ENCODE measurements at regions not wholly inside any gene's neighbourhood (a gene's known extent, or its start where the extent isn't known, plus 50 kb on each side); places are given as distances from the start of the nearest gene placed in this dataset.

DNA sequence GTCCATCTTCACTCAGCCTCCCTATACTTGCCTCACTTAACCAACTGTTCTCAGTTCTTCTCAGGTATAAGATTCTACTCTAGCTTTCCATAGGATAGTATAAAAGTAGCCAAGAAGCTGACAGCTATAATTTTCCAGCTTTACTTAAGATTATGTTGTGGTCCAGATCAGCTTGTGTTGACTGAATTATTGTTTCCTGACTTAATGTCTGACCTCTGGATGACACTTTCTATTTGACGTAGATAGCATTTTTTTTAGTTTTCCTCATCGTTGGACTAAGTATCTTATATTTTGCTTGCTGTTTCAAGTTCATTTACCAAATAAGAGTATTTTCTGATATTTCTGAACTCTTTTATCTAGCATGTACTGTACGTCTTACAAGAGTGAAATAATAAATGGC, 1272.5 kb upstream of the CDH2 start:
- H3K4me3 ChIP-seq (ENCODE audit: low read depth, low read length) = no peak overlapping the region
- TF ChIP-seq, protein P1, sequence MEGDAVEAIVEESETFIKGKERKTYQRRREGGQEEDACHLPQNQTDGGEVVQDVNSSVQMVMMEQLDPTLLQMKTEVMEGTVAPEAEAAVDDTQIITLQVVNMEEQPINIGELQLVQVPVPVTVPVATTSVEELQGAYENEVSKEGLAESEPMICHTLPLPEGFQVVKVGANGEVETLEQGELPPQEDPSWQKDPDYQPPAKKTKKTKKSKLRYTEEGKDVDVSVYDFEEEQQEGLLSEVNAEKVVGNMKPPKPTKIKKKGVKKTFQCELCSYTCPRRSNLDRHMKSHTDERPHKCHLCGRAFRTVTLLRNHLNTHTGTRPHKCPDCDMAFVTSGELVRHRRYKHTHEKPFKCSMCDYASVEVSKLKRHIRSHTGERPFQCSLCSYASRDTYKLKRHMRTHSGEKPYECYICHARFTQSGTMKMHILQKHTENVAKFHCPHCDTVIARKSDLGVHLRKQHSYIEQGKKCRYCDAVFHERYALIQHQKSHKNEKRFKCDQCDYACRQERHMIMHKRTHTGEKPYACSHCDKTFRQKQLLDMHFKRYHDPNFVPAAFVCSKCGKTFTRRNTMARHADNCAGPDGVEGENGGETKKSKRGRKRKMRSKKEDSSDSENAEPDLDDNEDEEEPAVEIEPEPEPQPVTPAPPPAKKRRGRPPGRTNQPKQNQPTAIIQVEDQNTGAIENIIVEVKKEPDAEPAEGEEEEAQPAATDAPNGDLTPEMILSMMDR (IDR thresholded peaks at IDR 0.05; ENCODE audit: borderline replicate concordance, insufficient read depth, low read depth, low read length) = no peak

DNA sequence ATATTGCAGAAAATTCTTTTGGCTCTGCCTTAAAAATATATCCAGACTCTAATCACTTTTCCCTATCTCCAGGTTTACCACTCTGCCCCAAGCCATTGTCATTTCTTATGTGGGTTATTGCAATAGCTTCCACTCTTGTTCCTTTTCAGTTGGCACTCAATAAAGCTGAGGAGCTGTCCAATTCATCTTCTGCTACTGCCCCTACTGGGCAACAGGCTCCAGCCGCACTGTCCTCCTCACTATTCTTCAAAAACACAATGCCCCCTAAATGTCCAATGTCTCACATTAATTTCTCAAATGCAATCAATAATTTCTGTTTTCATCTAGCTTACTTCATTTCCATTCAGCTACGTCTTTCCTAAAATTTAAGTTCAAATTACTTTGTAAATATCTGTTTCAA, 1262.5 kb upstream of the CDH2 start:
- TF ChIP-seq, protein P1 (IDR thresholded peaks at IDR 0.05; ENCODE audit: borderline replicate concordance, insufficient read depth, low read depth, low read length) = no peak
- H3K4me3 ChIP-seq (ENCODE audit: low read depth, low read length) = no peak overlapping the region

DNA sequence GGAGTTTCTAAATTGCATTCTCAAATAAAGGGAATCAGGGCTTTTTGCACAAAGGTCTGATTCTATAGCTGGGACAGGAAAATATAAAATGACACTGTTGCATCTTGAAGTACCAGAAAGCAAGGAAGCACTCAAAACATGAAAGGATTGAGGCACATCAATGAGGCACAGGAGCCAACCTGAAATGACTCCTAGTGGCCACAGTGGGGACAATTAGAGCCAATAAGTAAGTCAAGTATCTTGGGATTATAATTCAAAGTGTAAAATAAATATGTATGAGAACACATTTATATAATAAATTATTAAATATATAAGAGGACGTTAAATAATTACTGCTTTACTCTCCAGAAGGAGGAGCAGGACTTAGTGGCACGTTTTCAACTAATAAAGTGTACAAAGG, 1259.5 kb upstream of the CDH2 start:
- TF ChIP-seq, protein P1 (IDR thresholded peaks at IDR 0.05; ENCODE audit: borderline replicate concordance, insufficient read depth, low read depth, low read length) = no peak
- no peak overlapping the region for H3K4me3 ChIP-seq (ENCODE audit: low read depth, low read length)

DNA sequence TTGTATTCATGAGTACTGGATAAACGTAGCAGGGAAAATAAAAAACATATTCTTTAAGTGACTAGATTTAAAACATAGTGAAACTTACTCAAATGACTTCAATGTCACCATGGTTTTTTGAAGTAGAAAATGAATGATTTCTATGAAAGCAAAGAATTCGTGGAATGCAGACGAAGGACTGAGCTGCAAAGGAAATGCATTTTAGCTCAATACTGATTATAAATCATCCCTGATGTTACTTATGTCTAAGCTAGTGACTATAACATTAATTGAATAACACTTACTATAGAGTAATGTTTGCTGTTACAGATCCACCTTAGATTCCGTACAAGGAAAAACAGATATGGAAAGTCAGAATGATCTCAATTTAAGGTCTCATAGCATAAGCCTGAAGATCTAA, 1257.7 kb upstream of the CDH2 start:
- TF ChIP-seq, protein P1 (IDR thresholded peaks at IDR 0.05; ENCODE audit: borderline replicate concordance, insufficient read depth, low read depth, low read length) = no peak
- H3K4me3 ChIP-seq (ENCODE audit: low read depth, low read length) = no peak overlapping the region

DNA sequence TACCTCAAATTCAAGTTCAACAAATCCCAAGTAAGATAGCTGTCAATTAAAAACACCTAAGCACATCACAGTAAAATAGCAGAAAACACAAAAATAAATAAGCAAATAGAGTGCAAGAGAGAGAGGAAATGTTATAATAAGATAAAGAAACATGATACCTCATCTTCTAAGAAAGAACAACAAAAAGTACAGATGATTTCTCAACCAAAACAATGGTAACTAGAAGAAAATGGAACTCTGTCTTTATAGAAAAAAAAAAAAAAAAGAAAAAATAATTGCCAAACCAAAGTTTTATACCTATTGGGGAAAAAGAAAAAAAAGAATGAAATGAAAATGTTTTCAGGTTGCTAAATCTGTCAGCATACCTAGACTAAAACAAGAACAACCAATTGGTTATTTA, 1253.5 kb upstream of the CDH2 start:
- H3K4me3 ChIP-seq (ENCODE audit: low read depth, low read length) = no peak overlapping the region
- TF ChIP-seq, protein P1 (IDR thresholded peaks at IDR 0.05; ENCODE audit: borderline replicate concordance, insufficient read depth, low read depth, low read length) = no peak

DNA sequence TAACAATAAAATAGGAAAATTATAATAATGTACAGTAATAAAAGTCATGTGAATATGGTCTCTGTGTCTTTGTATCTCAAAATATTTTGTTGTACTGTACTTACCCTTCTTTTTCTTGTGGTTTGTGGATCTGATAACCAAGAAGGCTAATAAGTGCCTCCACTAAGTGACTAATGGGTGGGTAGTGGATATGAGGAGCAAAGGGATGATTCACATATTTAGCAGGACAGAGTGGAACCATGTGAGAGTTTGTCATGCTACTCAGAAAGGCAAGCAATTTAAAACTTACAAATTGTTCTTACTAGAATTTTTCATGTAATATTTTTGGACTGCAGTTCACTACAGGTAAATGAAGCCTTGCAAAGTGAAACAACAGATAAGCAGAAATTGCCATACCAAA, 1241.2 kb upstream of the CDH2 start:
- TF ChIP-seq, protein P1 (IDR thresholded peaks at IDR 0.05; ENCODE audit: borderline replicate concordance, insufficient read depth, low read depth, low read length) = no peak
- H3K4me3 ChIP-seq (ENCODE audit: low read depth, low read length) = no peak overlapping the region

DNA sequence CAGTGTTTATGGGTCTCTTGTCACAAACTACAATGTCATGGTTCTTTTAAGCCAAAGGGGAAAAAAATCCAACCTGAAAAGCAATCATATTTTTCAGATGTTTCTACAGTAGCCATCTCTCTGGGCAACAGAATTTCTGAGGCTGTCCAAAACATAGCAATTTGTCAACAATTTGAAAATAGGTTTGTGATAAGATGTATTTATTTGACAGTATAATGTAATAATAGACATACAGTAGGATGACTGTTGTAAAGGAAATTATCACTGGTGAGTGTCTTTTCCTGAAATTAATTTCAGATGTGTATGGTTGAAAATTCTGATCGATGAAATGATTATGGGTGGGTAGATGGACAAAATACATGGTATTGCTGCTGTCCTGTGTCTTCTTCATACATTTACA, 1230.1 kb upstream of the CDH2 start:
- TF ChIP-seq, protein P1 (IDR thresholded peaks at IDR 0.05; ENCODE audit: borderline replicate concordance, insufficient read depth, low read depth, low read length) = no peak

More for the DNA sequence above, 1230.1 kb upstream of the CDH2 start:
- H3K4me3 ChIP-seq (ENCODE audit: low read depth, low read length) = no peak overlapping the region

Data from GM12875 (cell line).